HG03342 (cell line): ENCODE measurements at regions not wholly inside any gene's neighbourhood (a gene's known extent, or its start where the extent isn't known, plus 50 kb on each side); places are given as distances from the start of the nearest gene placed in this dataset.

Experiments
- ATAC-seq: cut with Tn5 transposase; IDR thresholded peaks from one replicate; pipeline ENCODE4 v1.9.1; 2021; ENCODE audit warnings: mild to moderate bottlenecking, moderate library complexity; ENCODE audit not compliant: unreplicated experiment

GRCh38 chr1:112790920-112791722 lies 76.0 kb upstream of the PPM1J start:
- no peak for ATAC-seq

- no peak for ATAC-seq
Measured at GRCh38 chr1:112788561-112788960, 73.4 kb upstream of the PPM1J start.

GRCh38 chr1:112788054-112788453 lies 72.9 kb upstream of the PPM1J start:
- ATAC-seq, result no peak

GRCh38 chr1:112783059-112783458 lies 67.9 kb upstream of the PPM1J start:
- no peak for ATAC-seq

GRCh38 chr1:112779665-112780526 lies 64.8 kb upstream of the PPM1J start:
- no peak for ATAC-seq

GRCh38 chr1:112778137-112778536 lies 63.0 kb upstream of the PPM1J start:
- ATAC-seq, result no peak

GRCh38 chr1:112776688-112777087 lies 61.6 kb upstream of the PPM1J start:
- ATAC-seq, result no peak

GRCh38 chr1:112772781-112773180 lies 57.6 kb upstream of the PPM1J start:
- ATAC-seq, result no peak

GRCh38 chr1:112770724-112771123 lies 55.6 kb upstream of the PPM1J start:
- no peak for ATAC-seq

GRCh38 chr1:112769611-112770010 lies 54.5 kb upstream of the PPM1J start:
- ATAC-seq, result no peak

- ATAC-seq, result no peak
Measured at GRCh38 chr1:112767646-112768045, 52.5 kb upstream of the PPM1J start.
